Left cardiac atrium (tissue), 4 donors: ENCODE measurements at regions not wholly inside any gene's neighbourhood (a gene's known extent, or its start where the extent isn't known, plus 50 kb on each side); places are given as distances from the start of the nearest gene placed in this dataset.

Experiments used
- ATAC-seq, 2 donors: fragments of 200-7000 bp; cut with Tn5 transposase; one replicate each; pipeline ENCODE4 v1.9.1; 2020; ENCODE audit warnings: mild to moderate bottlenecking in 2 of 2, moderate library complexity in 2 of 2
- DNase-seq: peaks from one replicate; pipeline ENCODE4 v3.0.0-alpha.2; 2020
- intact Hi-C, 2 donors: fragments of 100-400 bp; cut with DNase I; formaldehyde crosslinking; loops; one replicate each; pipeline versions ENCODE4 v1.14.1 to v1.15.1; 2022 to 2023
- donor health status: DM: no; HTN: yes; CAD: no.
- donor health status: DM: no; HTN: yes; CAD: no; lungs with severe emphysema.
- donor health status: DM: yes; HTN: yes; CAD: no.
- donor health status: Dilated cardiomyopathy.

DNA sequence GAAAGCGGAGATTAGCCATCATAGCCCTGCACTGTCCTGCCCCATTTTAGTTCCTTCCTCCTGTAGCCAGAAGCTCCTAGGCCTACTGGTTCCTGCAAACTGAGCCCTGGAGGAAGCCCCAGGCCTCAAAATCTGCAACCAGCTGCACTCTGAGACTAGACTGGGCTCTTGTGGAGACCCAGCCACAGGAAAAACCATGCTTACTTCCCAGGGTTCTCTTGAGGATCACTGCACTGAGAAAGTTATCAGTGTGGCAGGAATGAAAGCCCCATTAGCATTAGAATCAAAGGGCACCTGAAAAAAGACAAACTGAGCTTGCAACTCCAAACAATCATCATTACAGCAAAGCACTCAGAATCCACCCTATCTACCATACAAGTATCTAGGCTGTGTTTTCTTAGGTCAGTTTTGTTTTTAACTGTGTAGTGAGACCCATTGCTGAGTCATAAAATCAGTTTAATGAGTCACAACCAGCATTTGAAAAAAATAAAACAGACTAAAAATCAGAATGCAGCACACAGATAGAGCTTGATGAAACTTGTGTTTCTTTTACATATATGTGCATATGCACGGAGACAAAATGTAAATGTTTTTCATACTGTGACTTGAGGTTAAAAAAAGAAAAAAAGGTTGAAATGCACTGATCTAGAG lies 91.0 kb downstream of the UNC5CL start:
- DNase-seq: no peak
- no peak for ATAC-seq
- intact Hi-C loops: no loop called here

DNA sequence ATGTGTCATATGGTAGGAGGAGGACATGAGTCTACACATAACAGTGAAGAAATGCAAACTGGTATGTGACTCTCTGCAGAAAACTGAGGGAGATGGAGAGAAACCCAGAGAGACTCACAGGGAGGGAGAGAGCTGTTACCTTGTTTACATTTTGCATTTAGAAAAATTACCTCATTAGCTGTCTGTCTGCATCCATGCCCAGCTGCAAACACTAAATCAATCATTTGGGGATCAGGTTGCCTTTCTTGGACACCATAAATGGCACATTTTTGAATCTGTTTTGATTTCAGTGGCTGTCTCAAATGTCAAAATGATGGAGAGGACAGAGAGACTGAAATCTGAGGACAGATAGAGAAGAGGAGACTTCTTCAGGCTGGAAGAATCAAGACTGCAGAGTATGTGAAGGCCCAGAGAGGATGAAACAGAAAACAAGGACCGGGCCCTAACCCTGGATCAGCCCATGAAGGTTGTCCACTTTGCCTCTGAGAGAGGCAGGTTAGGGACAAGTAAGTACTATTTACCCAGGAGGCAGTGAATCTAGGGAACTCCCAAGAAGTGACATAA lies 92.2 kb downstream of the UNC5CL start:
- intact Hi-C loops: no loop called here
- ATAC-seq: no peak
- no peak for DNase-seq

DNA sequence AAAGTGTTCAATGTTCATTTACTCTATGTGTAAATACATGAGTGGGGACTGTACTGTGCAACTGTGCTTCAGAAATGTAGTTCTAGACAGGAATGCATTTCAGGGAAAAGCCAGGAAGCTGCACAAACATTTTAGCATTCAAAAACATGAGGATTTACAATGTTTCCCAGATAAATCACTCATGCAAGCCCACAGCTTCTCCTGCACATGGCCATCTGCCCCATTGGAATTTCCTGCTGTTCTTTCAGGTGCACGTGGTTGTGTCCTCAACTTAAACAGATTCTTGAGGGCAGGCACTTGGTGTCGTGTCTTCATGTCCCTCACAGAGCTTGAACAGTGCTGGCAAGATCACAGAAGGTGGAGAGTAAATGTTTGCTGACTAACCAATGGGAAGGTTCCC lies 101.5 kb downstream of the UNC5CL start:
- ATAC-seq (no peak), DNase-seq (no peak)
- intact Hi-C loops: no loop called here

DNA sequence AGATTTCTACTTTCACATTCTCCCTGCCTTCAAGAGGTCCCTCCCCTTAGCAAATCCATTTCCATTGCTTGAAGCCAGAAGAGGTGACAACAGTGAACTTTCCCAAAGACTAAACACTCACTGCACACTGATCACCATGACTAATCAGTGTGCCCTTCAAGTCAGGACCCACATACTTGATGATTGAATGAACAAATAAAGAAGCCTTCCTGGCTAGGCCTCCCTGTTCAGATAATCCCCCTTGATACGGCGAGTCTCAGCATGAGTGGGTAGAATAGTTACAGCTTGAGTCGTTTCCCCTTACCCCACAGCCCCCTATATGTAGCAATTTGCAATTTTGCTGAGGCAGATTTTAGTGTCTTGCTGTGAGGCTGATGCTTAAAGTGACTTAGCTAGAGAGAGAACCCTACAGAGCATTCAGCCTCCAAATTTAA lies 102.2 kb downstream of the UNC5CL start:
- ATAC-seq (peak in 1 of 2 donors; percentile 14), DNase-seq (no peak)
- intact Hi-C loops: no loop called here

DNA sequence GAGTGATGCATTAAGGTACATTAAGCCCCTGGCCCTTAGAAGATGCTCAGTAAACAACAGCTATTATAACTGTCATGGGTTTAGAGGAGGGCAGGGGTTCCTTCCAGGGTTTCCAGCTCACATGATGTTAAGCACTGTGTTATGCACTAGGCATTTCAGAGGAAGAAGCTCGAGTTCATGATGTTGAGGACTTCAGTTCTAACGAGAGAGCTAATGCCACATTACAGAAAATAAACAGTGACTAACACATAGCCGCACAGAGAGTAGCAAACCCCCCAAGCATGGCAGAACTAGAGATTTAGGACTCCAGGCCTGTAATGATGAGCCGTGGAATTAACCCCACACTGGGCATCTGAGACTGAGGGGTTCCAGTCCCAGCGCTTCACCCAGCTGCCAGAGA lies 105.2 kb downstream of the UNC5CL start:
- DNase-seq (no peak), ATAC-seq (no peak)
- intact Hi-C loops: no loop called here

DNA sequence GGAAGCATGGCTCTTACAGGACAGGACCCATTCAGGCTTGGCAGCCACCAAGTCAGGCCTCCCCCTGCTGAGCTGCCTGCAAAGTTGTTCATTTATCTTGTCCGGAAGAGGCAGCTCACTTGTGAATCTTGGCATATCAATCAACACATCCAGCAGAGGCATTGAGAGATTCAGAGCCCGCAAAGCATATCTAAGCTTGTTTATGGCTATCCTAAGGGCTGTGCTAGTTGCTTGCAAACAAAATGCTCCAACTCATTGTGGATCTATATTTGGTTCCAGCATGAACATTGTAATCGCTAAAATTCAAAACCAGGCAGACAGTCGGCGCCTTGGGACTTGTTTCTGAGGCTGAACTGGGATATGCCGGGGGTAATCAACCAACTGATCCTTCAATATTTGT lies 106.1 kb downstream of the UNC5CL start:
- DNase-seq (no peak), ATAC-seq (peak; percentile 36 to 62)
- intact Hi-C loops: no loop called here

DNA sequence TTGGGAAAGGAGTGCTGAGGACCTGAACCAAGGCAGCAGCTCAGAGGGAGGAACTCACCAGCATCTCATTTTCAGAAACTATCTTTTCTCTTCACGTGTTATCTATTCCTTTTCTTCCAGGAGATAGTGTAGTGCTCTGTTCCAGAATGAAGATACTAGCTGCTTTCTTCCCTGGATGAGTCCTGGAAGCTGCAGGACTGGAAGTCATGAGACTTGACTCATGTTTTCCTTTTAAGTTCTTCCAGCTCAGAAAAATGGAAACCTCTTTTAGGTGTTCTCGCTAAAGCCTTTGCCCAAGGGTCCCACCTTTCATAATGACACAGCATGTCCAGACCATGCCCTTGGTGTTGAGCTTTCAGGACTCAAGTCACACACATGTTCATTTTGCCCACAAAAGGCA lies 106.7 kb downstream of the UNC5CL start:
- no peak for DNase-seq
- intact Hi-C loops: no loop called here
- ATAC-seq: peak in 1 of 2 donors; percentile 7

DNA sequence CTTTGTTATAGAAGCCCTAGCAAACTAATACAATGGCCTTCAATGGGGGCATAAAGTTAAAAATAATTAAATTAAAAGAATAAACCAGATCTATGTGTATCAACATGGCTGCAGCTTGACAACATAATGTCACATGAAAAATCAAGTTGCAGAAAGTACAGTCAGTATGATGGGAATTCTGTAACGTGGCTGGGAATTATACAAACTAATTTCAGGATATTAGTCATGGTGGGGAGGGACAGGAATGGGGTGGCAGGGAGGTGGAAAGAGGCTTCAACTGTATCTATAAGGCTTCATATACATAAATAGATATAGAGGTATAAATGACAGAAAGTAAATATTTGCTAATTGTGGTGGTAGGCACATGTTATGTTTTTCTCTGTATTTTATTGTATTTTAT lies 107.1 kb downstream of the UNC5CL start:
- intact Hi-C loops: no loop called here
- no peak for ATAC-seq
- DNase-seq: no peak

DNA sequence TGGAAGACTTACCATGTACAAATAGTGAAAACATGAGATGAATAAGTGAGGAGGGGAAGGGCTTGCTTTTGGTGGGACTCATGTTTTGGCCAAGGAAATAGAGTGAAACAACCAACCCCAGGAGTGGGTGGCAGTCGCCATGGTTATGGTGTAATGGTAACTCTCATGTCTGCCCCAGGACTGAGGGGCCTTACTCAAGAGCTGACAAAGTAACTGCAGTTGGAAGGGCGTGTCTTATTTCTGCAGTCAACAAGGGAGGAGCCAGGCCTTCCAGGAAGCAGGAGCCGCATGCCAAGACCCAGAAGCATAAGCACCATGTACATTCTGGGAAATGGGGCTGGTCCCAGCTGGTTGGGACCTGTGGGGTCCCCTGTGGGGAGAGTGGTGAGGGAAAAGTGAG lies 108.5 kb downstream of the UNC5CL start:
- ATAC-seq: peak in 1 of 2 donors; percentile 27
- intact Hi-C loops: no loop called here
- DNase-seq: peak; percentile 33

DNA sequence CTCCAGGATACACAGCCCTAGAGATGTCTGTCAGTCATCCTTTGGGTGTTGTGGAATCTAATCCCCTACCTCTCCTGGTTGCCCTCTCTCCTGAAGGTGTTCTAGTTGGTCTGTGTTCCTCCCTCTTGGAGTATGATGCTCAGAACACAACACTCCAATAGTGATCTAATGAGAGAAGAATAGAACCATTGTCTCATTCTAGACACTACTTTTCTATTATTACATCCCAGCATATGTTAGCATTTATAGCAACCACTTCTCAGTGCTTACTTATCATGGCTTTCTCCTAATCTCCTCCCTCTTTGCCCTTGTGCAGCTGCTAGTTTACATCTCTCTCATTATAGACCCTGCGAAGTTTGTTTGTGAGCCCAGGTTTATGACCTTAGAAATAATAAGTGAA lies 109.0 kb downstream of the UNC5CL start:
- DNase-seq (no peak), ATAC-seq (peak in 1 of 2 donors; percentile 27)
- intact Hi-C loops: no loop called here

DNA sequence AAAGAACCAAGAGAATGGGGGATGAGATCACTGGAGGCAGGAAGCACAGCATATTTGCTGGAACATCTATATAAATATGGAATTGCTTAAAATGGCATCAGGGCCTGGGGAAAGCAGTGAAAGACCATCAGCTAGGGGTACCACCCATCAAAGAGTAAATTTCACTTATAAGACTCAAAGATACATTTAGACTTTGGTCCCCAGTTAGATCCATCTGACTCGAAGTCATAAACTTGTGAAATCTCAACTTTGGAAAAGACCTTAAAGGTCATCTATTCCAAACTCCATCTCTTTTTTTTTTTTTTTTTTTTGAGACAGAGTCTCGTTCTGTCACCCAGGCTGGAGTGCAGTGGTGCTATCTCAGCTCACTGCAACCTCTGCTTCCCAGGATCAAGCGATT lies 109.8 kb downstream of the UNC5CL start:
- intact Hi-C loops: no loop called here
- ATAC-seq (no peak), DNase-seq (no peak)

DNA sequence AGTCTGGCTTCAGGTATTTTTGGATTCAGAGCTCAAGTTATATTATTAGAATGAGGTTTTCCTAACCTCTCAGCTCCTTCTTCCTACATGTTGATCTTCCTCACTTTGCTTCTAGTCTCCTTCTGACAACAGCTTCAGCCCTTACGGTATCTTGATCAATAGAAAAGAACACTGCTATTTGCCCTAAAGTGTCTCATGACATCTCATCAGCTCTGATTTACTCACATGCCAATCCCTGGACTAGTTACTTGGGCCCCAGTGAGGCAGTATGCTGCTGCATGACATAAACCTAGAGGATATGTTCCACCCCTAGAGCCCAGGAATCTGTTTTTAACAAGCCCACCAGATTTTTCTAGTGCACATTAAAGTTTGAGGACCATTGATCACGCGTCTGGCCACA lies 110.3 kb downstream of the UNC5CL start:
- intact Hi-C loops: no loop called here
- DNase-seq (no peak), ATAC-seq (no peak)

DNA sequence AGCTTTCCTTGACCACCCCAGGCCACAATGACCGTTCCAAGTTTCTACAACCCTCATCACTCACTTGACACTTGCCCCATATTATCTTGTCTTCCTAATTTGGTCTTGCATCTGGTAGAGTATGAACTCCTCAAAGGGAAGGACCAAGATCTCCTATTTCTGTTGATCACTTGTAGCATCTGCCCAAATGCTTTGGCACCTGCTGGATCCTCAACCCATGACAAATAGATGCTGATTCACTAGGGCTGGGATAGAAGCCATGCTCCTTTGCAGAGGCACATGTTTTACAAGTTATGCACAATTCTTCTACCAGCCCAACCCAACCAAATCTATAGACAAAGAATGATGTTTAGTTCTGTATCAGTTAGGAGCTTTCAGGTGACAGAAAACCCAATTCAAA lies 110.7 kb downstream of the UNC5CL start:
- intact Hi-C loops: no loop called here
- DNase-seq (no peak), ATAC-seq (peak in 1 of 2 donors; percentile 10)

DNA sequence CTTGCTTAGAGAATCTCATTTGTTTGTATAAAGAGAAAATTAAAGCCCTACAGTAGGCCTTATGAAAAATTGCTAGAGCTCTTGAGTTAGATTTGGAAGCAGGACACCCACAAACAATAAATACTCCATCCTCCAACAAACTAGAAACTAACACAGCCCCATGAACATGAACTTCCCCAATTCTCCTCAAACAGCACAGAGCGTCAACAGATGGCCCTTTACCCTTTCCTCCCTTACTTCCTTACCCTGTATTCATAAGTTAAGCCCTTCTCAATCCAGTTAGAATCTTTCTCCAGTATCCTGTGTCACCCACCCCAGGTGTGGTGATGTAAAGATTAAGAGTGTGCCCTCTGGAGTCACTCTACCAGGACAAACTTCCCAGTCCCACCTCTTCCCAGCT lies 113.7 kb downstream of the UNC5CL start:
- DNase-seq: no peak
- intact Hi-C loops: no loop called here
- ATAC-seq: no peak

DNA sequence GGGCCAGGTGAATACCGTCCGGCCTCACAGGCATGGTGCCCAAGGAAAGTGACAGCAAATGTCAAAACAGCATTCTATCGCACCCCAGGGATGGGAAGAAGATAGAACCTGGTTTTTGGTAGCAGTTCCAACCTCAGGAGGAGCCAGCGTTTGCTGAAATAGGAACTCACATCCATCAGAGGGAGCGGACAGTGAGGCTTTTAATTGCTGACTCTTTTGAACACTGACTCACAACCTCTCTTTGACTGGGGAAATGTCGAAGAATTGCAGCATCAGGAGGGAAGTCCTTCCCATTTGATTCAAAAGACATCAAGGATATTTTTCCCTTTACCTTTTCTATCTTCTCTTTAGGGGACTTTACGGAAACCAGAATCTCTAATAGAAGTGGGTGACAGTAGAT lies 114.2 kb downstream of the UNC5CL start:
- intact Hi-C loops: no loop called here
- ATAC-seq: no peak

DNA sequence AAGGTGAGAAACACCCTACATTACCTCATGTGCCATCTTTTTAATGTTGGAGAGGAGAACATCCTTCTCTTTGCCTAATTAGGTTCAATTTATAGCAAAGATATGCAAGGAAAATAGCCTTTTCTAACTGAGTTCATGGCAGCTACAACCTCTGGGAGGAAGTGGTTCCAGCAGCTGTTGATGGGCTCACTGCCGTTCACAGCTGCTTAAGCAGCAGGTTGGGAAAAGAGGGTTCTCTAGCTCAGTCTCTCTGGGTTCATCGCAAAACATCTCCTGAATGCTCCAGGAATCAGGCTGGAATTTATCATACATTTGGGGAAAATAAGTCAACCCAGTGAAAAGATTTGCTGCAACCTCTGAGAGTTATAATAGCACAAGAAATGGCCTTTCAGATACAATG lies 115.1 kb downstream of the UNC5CL start:
- ATAC-seq (no peak), DNase-seq (no peak)
- intact Hi-C loops: no loop called here

More for the DNA sequence above, 114.2 kb downstream of the UNC5CL start:
- DNase-seq: no peak

DNA sequence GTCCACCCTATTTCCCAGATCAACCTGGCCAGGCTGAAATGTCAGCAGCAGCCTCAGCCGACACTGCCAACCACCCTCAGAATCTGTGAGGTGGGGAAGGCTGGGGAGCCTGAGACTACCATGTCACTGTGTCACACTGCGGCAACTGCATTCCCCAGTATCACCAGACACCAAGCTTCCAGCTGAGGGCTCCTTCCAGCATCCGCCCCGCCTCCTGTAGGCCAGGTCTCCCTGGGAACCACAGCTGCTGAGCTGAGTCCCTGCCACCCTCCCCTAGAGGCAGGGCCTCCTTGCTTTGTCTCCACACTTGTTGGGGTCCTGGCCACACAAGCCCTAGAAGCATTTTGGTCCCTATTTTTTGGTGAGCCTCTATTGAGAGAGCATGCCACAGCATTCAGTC lies 115.7 kb downstream of the UNC5CL start:
- intact Hi-C loops: no loop called here

DNA sequence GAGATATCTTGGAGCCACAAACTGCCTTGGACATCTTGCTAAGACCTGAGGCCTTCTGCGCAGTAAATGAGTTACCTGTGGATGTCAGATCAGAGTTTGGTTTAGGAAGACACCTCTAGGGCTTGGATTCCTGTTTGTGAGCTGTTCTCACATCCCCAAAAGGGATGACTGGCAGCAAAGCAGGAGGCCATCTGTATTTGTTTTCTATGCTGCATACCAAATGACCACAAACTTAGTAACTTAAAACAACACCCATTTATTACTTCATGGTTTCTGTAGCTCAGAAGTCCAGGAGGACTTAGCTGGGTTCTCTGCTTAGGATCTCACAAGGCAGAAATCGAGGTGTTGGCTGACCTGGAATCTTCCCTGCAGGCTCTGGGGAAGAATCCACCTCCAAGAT lies 116.7 kb downstream of the UNC5CL start:
- intact Hi-C loops: no loop called here
- no peak for ATAC-seq

More for the DNA sequence above, 115.7 kb downstream of the UNC5CL start:
- ATAC-seq: no peak
- DNase-seq: no peak

DNA sequence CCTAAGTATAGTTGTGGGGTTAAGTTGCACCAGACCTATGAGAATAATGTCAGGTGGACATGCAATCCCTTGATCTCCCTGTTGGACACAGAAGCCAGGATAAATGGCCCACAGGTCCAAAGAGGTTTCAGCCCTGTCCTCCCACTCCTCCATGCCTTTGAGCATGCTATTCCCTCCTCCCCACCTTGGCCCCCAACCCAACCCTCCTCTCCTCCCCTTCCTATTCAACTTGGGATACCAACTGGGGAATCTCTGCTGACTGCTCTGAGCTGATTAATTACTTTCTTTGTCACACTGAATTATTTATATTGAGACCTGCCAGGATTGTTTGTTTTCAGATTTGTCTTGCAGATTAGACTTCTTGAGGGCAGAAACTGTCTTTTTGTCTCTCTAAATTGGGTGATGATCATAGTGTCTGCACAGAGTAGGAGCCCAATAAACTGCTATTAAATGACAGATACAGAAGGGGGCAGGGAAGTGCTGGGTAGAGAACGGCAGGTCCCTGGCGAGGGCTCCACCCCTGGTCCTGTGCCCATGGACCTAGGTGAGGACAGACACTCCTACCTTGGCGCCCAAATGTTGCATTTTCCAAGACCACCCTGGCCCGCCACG lies 120.9 kb downstream of the UNC5CL start:
- intact Hi-C loops: no loop called here
- ATAC-seq (no peak), DNase-seq (no peak)

More for the DNA sequence above, 116.7 kb downstream of the UNC5CL start:
- DNase-seq: no peak

DNA sequence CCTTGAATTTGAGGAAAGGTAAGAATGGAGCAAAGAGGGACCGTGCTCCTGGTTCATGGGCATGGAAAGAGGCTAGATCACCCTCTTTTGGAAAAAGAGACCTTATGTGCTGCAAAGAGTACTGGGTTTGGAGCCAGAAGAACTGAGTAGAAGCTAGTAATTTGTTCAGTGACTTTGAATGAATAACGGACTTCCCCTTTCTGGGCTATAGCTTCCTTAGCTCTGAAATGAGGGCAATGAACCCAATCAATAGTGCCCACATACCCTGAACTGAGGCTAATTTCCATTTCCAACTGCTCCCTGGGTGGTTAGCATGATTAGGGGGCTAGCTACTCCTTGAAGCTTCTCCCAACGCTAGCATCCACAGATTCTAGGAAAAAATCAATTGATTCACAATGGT lies 121.4 kb downstream of the UNC5CL start:
- DNase-seq (no peak), ATAC-seq (no peak)
- intact Hi-C loops: no loop called here

DNA sequence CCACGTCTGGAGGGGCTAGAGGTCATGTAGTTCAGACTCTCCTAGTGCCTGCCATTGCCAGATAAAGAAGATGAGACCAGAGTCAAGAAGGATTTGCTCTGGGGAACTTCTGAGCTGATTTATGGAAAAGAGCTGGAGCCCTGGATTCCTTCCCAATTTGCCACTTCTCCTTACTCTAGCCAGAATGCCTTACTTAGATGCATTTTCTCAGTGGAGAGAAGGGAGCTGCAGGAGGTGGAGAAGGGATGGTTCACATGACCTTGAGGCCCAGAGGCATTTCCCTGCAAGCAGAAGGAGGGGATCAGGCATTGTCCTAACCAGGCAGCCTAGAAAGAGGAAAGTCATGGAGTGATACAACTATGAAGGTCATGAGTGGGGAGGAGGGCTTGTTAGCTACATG lies 122.2 kb downstream of the UNC5CL start:
- DNase-seq (no peak), ATAC-seq (no peak)
- intact Hi-C loops: no loop called here
